Lung (tissue), 11 donors: ENCODE measurements at regions not wholly inside any gene's neighbourhood (a gene's known extent, or its start where the extent isn't known, plus 50 kb on each side); places are given as distances from the start of the nearest gene placed in this dataset.

Experiments
- ATAC-seq: fragments of 200-7000 bp; cut with Tn5 transposase; one replicate; pipeline ENCODE4 v1.9.1; 2020; ENCODE audit warnings: moderate number of reproducible peaks; ENCODE audit not compliant: insufficient read depth, low FRiP score
- DNase-seq, 3 donors: peaks; one replicate each; pipeline ENCODE4 v3.0.0-alpha.2; 2013 to 2017
- H3K27ac ChIP-seq, 2 donors: one replicate each; pipeline ENCODE4 v1.5.1; 2013; ENCODE audit warnings: mild to moderate bottlenecking in 2 of 2, moderate library complexity in 2 of 2, control low read depth in 1 of 2, inconsistent platforms in 1 of 2, low read depth in 1 of 2, low read length in 1 of 2
- H3K27me3 ChIP-seq, 3 donors: one replicate each; pipeline ENCODE4 v1.5.1; 2013; ENCODE audit warnings: low read length in 2 of 3; ENCODE audit not compliant: control insufficient read depth in 3 of 3, insufficient read depth in 3 of 3
- H3K36me3 ChIP-seq, 4 donors: one replicate each; pipeline ENCODE4 v1.5.1; 2013; ENCODE audit warnings: low read length in 4 of 4, mild to moderate bottlenecking in 1 of 4, moderate library complexity in 1 of 4; ENCODE audit not compliant: control insufficient read depth in 4 of 4, insufficient read depth in 4 of 4
- H3K4me1 ChIP-seq, 5 donors: one replicate each; pipeline ENCODE4 v1.5.1; 2013; ENCODE audit warnings: low read length in 5 of 5, mild to moderate bottlenecking in 2 of 5, moderate library complexity in 1 of 5; ENCODE audit not compliant: control insufficient read depth in 5 of 5, insufficient read depth in 5 of 5
- H3K4me3 ChIP-seq: one replicate; pipeline ENCODE4 v1.5.1; 2013; ENCODE audit warnings: mild to moderate bottlenecking, control low read depth, moderate library complexity
- H3K9ac ChIP-seq, 2 donors: one replicate each; pipeline ENCODE4 v1.5.1; 2013; ENCODE audit warnings: low read length in 2 of 2, control low read depth in 1 of 2; ENCODE audit not compliant: insufficient read depth in 1 of 2
- H3K9me3 ChIP-seq, 4 donors: one replicate each; pipeline ENCODE4 v1.5.1; 2013; ENCODE audit warnings: low read length in 3 of 4, mild to moderate bottlenecking in 1 of 4, moderate library complexity in 1 of 4; ENCODE audit not compliant: control insufficient read depth in 4 of 4, insufficient read depth in 3 of 4
- CTCF ChIP-seq: IDR thresholded peaks from 2 replicates; pipeline ENCODE4 v1.5.1; 2012; ENCODE audit warnings: mild to moderate bottlenecking; ENCODE audit errors: control extremely low read depth, extremely low read depth
- WGBS, 2 donors: extraction: QIAGEN DNeasy Blood & Tissue Kit; methylation state at CpG; one replicate each; pipeline ENCODE4 v1.1.7; 2013; 5-methylcytosine and 5-hydroxymethylcytosine counted together
- donor health status: control.
- donor health status: control.
- donor health status: Bipolar disorder and iron deficiency.
- donor health status: healthy.
- donor health status: DM: yes; HTN: yes; CAD: no.

- no peak overlapping the region for H3K9ac ChIP-seq
- WGBS, 2 donors: 79 to 85% methylated on average over 8 of the region's 8 CpGs
- ATAC-seq (no peak), DNase-seq (no peak)
- no peaks in the 10 kb centered on the region for H3K36me3 ChIP-seq
- no peaks in the 10 kb centered on the region for H3K9me3 ChIP-seq
- H3K27ac ChIP-seq: no peak overlapping the region
- H3K4me1 ChIP-seq: no peaks in the 10 kb centered on the region
- H3K4me3 ChIP-seq: no peak overlapping the region
- no peaks in the 10 kb centered on the region for H3K27me3 ChIP-seq
- TF ChIP-seq CTCF: no peak
Observed at GRCh38 chr3:135558150-135558783, 407.3 kb upstream of the PPP2R3A start.

GRCh38 chr3:135558906-135559305 is 406.6 kb upstream of the PPP2R3A start:
- no peaks in the 10 kb centered on the region for H3K36me3 ChIP-seq
- 83 to 97% methylated on average over 2 of the region's 2 CpGs for WGBS, 2 donors
- TF ChIP-seq CTCF: no peak
- no peak overlapping the region for H3K27ac ChIP-seq
- H3K9ac ChIP-seq: no peak overlapping the region
- ATAC-seq (no peak), DNase-seq (no peak)
- no peak overlapping the region for H3K4me3 ChIP-seq
- peaks cover 0 to 1% (median 0%) of the 10 kb centered on the region in 4 donors for H3K9me3 ChIP-seq
- no peaks in the 10 kb centered on the region for H3K4me1 ChIP-seq
- H3K27me3 ChIP-seq: no peaks in the 10 kb centered on the region

- TF ChIP-seq CTCF: no peak
- Histone ChIP-seq H3K9me3 (peaks cover 0 to 1% (median 0%) of the 10 kb centered on the region in 4 donors), H3K4me1 (no peaks in the 10 kb centered on the region), H3K9ac (no peak overlapping the region), H3K4me3 (no peak overlapping the region), H3K27me3 (no peaks in the 10 kb centered on the region), H3K27ac (no peak overlapping the region), H3K36me3 (no peaks in the 10 kb centered on the region)
- ATAC-seq (no peak), DNase-seq (no peak)
- 91 to 97% methylated on average over 5 of the region's 5 CpGs for WGBS, 2 donors
Observed at GRCh38 chr3:135559802-135560201, 405.7 kb upstream of the PPP2R3A start.

GRCh38 chr3:135560847-135561246 is 404.7 kb upstream of the PPP2R3A start:
- DNase-seq (no peak), ATAC-seq (no peak)
- Histone ChIP-seq H3K36me3 (no peaks in the 10 kb centered on the region), H3K27ac (no peak overlapping the region), H3K4me3 (no peak overlapping the region), H3K27me3 (no peaks in the 10 kb centered on the region), H3K9me3 (peaks cover 0 to 1% (median 0%) of the 10 kb centered on the region in 4 donors), H3K9ac (no peak overlapping the region), H3K4me1 (no peaks in the 10 kb centered on the region)
- TF ChIP-seq CTCF: no peak
- 54 to 74% methylated on average over 4 of the region's 4 CpGs for WGBS, 2 donors
